HFF-Myc (cell line): ENCODE measurements at regions not wholly inside any gene's neighbourhood (a gene's known extent, or its start where the extent isn't known, plus 50 kb on each side); places are given as distances from the start of the nearest gene placed in this dataset.
"Not testable (repeated sequence)": the region's sequence is repeated elsewhere in the genome, so short reads cannot be mapped to it uniquely, and the experiment has no call there.

Source experiments
- DNase-seq: peaks from one replicate; pipeline ENCODE4 v3.0.0-alpha.2; 2011; ENCODE audit warnings: low read depth; ENCODE audit errors: extremely low read depth
- H3K4me3 ChIP-seq: replicated peaks from 2 replicates; pipeline ENCODE4 v1.5.1; 2011; ENCODE audit warnings: low read depth, mild to moderate bottlenecking, control low read depth, low read length
- TF ChIP-seq, protein P1 (sequence below): IDR thresholded peaks from 2 replicates; pipeline ENCODE4 v1.5.1; 2012; ENCODE audit warnings: mild to moderate bottlenecking, low read depth, low read length, control low read depth; ENCODE audit errors: missing control alignments

DNA sequence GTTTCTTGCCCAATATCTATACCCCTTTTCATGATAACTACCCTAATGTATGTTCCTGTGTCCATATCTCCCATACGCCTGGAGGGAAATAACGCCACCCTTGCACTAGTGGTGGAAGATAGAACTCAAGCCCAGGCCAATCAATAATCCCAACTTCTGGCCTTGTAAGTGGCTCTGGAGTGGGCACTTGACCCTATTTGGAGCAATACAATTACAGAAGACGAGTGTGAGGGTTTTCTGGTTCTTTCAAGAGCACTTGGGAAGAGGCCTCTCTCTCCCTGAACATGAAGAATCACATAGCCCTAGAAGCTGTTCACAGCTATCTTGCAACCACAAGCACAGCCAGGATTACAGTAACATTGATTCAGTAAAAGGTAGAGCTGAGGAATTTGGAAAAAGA, 217.9 kb downstream of the RAB11FIP4 start:
- H3K4me3 ChIP-seq, result no peak overlapping the region
- TF ChIP-seq, protein P1, sequence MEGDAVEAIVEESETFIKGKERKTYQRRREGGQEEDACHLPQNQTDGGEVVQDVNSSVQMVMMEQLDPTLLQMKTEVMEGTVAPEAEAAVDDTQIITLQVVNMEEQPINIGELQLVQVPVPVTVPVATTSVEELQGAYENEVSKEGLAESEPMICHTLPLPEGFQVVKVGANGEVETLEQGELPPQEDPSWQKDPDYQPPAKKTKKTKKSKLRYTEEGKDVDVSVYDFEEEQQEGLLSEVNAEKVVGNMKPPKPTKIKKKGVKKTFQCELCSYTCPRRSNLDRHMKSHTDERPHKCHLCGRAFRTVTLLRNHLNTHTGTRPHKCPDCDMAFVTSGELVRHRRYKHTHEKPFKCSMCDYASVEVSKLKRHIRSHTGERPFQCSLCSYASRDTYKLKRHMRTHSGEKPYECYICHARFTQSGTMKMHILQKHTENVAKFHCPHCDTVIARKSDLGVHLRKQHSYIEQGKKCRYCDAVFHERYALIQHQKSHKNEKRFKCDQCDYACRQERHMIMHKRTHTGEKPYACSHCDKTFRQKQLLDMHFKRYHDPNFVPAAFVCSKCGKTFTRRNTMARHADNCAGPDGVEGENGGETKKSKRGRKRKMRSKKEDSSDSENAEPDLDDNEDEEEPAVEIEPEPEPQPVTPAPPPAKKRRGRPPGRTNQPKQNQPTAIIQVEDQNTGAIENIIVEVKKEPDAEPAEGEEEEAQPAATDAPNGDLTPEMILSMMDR, result no peak
- DNase-seq, result no peak

- no peak overlapping the region for H3K4me3 ChIP-seq
- no peak for DNase-seq
- TF ChIP-seq, protein P1, result no peak
Measured at GRCh38 chr17:31608659-31609254, 217.3 kb downstream of the RAB11FIP4 start.

DNA sequence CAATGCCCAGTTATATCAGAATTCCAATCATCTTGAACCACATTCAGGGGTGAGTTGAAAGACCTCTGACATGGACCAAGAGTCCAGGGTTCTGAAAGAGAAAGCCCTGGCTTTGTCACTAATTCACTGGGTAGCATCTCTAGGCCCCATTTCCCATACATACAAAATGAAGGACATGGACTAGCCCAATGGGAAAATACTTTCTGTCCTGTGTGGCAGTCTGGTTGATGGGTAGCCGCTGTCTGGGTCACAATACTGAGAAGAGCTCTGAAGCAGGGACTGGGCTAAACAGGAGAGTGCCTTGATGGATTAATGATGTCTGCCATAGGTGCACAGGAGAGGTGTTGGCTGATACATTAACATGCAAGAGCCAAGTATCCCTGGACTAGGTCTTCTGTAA, 214.3 kb downstream of the RAB11FIP4 start:
- TF ChIP-seq, protein P1, result no peak
- DNase-seq, result no peak
- H3K4me3 ChIP-seq, result no peak overlapping the region

GRCh38 chr17:31604936-31605335, 213.5 kb downstream of the RAB11FIP4 start:
- DNase-seq, result no peak
- H3K4me3 ChIP-seq, result no peak overlapping the region
- TF ChIP-seq, protein P1, result no peak

- DNase-seq, result not testable (repeated sequence)
Measured at GRCh38 chr17:31600144-31600543, 208.7 kb downstream of the RAB11FIP4 start.

GRCh38 chr17:31598921-31599571, 207.6 kb downstream of the RAB11FIP4 start:
- H3K4me3 ChIP-seq, result no peak overlapping the region
- TF ChIP-seq, protein P1, result no peak
- DNase-seq, result no peak

More at GRCh38 chr17:31600144-31600543, 208.7 kb downstream of the RAB11FIP4 start:
- not testable (repeated sequence) for H3K4me3 ChIP-seq

DNA sequence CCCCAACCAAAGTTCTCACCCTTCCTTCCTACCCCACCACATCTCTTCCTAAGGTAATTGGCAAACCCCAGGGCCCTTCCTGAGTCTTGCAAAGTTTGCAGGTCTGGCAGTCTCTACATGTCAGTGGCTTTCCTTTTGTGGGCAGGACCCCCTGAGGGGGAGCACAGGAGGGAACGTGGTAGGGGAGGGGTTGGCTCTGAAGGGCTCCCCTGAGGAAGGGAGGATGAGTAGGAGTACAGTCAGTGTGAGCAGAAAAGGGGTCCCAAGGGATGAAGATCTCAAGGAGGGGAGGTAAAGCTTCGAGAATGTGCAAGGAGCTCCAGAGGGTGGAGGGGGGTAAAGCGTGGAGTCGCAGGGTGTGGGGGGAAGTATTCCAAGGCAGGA, 206.9 kb downstream of the RAB11FIP4 start:
- TF ChIP-seq, protein P1, result no peak
- DNase-seq, result no peak
- no peak overlapping the region for H3K4me3 ChIP-seq
